ENCODE measurements at regions not wholly inside any gene's neighbourhood (a gene's known extent, or its start where the extent isn't known, plus 50 kb on each side); places are given as distances from the start of the nearest gene placed in this dataset.
A peak's percentile ranks its signal among the peaks of the same experiment; 100 is the strongest.
"Not testable (repeated sequence)": the region's sequence is repeated elsewhere in the genome, so short reads cannot be mapped to it uniquely, and the experiment has no call there.

GRCh38 chr3:95215437-95215957 lies 1152.6 kb downstream of the NSUN3 start:
- DNase-seq (ENCODE audit: low spot score): no peak
- ATAC-seq: peak; percentile 47

- no peak for DNase-seq (ENCODE audit: low spot score)
- no peak for ATAC-seq
Observed at GRCh38 chr3:95217661-95218060, 1154.8 kb downstream of the NSUN3 start.

- peak; percentile 69 for ATAC-seq
Observed at GRCh38 chr3:95218484-95218883, 1155.6 kb downstream of the NSUN3 start.

GRCh38 chr3:95226437-95226836 lies 1163.6 kb downstream of the NSUN3 start:
- DNase-seq (ENCODE audit: low spot score): no peak
- ATAC-seq: no peak

More at GRCh38 chr3:95218484-95218883, 1155.6 kb downstream of the NSUN3 start:
- DNase-seq (ENCODE audit: low spot score): no peak

GRCh38 chr3:95227092-95227491 lies 1164.2 kb downstream of the NSUN3 start:
- peak; percentile 63 for ATAC-seq
- DNase-seq (ENCODE audit: low spot score): no peak

- DNase-seq (ENCODE audit: low spot score) (no peak), ATAC-seq (no peak)
Observed at GRCh38 chr3:95228416-95228815, 1165.6 kb downstream of the NSUN3 start.

GRCh38 chr3:95235916-95236315 lies 1173.1 kb downstream of the NSUN3 start:
- ATAC-seq (no peak), DNase-seq (ENCODE audit: low spot score) (no peak)

GRCh38 chr3:95237783-95238182 lies 1174.9 kb downstream of the NSUN3 start:
- DNase-seq (ENCODE audit: low spot score) (no peak), ATAC-seq (no peak)

- DNase-seq (ENCODE audit: low spot score): no peak
- ATAC-seq: no peak
Observed at GRCh38 chr3:95240395-95240794, 1177.5 kb downstream of the NSUN3 start.

DNA sequence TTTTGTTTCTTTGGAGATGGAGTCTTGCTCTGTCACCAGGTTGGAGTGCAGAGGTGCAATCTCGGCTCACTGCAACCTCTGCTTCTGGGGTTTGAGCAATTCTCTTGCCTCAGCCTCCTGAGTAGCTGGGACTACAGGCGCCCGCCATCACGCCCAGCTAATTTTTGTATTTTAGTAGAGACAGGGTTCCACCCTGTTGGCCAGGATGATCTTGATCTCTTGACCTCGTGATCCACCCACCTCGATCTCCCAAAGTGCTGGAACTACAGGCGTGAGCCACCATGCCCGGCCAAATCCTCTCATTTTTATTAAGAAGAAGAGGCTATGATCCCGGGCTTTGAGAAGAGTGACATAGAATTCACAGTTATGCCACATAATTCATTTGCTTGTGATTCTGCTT lies 1178.4 kb downstream of the NSUN3 start:
- ATAC-seq; DNase-seq (ENCODE audit: low spot score): not testable (repeated sequence)

DNA sequence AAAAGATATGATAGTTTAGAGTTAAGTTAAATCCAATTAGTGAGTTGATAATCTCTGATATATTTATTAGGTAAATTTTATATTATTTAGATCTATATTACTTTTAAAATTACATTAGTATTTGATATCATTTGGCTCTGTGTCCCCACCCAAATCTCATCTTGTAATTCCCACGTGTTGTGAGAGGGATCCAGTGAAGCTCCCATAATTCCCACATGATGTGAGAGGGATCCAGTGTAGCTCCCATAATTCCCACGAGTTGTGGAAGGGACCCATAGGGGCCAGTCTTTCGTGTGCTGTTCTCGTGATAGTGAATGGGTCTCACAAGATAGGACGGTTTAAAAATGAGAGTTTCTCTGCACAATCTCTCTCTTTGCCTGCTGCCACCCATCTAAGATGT lies 1183.6 kb downstream of the NSUN3 start:
- ATAC-seq: no peak
- DNase-seq (ENCODE audit: low spot score): no peak

DNA sequence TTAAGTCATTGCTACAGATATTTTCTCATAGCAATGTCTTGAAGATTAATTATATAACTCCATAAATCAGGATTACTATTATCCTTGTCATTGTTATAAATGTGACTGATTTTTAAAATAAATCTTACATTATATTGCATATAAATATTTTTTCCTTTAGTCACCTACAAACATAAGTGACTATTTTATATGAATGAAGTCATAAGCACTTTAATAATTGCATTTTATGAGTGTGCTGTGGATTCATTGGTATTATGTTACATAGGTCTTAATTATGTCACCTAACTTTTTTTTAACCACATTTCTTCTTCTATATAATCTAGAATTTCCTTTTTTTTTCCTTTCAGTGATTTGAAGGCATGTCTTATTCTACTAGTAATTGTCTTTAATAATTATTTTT lies 1191.2 kb downstream of the NSUN3 start:
- DNase-seq (ENCODE audit: low spot score): no peak

GRCh38 chr3:95254758-95255157 lies 1191.9 kb downstream of the NSUN3 start:
- DNase-seq (ENCODE audit: low spot score): no peak
- ATAC-seq: no peak

More for the DNA sequence above, 1191.2 kb downstream of the NSUN3 start:
- no peak for ATAC-seq

- DNase-seq (ENCODE audit: low spot score) (no peak), ATAC-seq (no peak)
Observed at GRCh38 chr3:95265129-95265528, 1202.3 kb downstream of the NSUN3 start.

GRCh38 chr3:95271395-95271794 lies 1208.5 kb downstream of the NSUN3 start:
- DNase-seq (ENCODE audit: low spot score) (no peak), ATAC-seq (no peak)

- no peak for ATAC-seq
- no peak for DNase-seq (ENCODE audit: low spot score)
Observed at GRCh38 chr3:95272166-95272565, 1209.3 kb downstream of the NSUN3 start.

DNA sequence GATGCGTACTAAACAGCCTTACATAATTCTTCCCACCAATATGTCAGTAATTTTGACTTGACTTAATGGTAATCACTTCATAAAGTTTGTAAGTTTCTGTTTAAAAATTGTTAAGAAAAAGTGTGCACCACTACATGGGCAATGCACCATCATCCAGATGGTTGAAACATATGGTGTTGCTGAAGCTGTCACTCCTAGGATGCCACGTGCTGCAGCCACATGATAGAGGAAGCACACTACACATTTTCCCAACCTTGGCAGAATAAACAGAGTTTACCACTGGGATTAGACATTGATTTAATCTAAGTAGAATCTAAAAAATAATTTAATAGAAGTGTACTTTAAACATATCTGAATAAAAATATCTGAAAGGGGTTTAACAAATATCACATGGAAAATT lies 1209.9 kb downstream of the NSUN3 start:
- DNase-seq (ENCODE audit: low spot score) (no peak), ATAC-seq (no peak)

DNA sequence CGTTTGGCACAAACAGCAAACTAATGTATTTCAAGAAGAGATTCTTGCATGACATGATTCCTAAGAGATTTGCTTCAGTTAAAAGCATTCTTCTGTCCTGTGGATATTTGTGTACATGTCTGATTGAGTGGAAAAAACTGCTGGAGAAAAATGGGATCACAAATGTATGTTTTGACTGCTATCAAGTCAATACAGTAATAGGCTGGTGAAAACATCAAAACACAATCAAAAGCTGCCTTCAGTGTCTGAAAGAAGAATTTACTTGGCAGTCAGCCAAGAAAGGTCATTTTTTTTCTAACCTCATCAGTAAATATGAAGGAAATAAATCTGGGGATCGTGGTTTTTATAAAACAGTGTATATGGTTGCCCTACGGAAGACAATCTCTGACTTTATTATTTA lies 1214.8 kb downstream of the NSUN3 start:
- DNase-seq (ENCODE audit: low spot score) (no peak), ATAC-seq (no peak)

GRCh38 chr3:95280711-95281352 lies 1218.0 kb downstream of the NSUN3 start:
- ATAC-seq (no peak), DNase-seq (ENCODE audit: low spot score) (no peak)

DNA sequence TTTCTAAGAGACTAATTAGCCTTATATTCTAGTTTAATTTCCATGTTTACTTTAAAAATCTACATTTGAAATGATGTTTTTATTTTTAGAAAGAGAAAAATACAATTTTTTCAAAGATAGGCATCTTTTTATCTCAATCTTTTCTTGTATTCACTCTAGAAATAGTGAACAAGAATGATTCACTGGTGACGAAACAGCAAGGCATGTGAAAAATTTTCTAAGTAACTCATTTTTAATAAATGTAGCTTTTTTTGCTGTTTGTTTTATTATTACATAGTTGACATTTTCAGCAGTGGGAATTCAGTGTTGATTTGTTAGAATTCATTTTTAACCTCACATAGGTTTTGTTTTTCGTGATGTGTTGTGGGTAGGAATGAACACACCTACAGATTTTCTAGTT lies 1226.4 kb downstream of the NSUN3 start:
- DNase-seq (ENCODE audit: low spot score) (no peak), ATAC-seq (no peak)

- no peak for DNase-seq (ENCODE audit: low spot score)
- no peak for ATAC-seq
Observed at GRCh38 chr3:95297581-95297980, 1234.7 kb downstream of the NSUN3 start.

- DNase-seq (ENCODE audit: low spot score): no peak
- ATAC-seq: peak; percentile 64
Observed at GRCh38 chr3:95302044-95302443, 1239.2 kb downstream of the NSUN3 start.

DNA sequence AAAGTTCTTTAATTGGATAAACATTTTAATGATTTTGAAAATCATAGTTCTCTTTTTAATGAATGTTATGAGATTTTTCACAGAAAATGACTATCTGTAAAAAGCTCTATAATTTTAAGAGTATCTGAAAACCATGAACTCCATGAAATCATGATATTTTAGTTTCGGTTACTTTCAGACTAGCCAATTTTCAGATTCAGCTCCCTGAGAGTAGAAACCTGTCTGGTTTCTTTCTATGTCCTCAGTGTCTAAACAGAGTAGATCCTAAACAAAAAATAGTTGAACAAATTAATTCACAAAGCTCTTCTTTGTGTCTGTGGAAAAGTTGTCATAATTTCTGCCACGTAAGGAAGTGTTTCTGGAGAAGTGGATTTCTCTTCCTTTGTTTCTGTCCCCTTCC lies 1247.7 kb downstream of the NSUN3 start:
- DNase-seq (ENCODE audit: low spot score) (no peak), ATAC-seq (no peak)

Measured in left lobe of liver (tissue), 2 donors.